ENCODE measurements at regions not wholly inside any gene's neighbourhood (a gene's known extent, or its start where the extent isn't known, plus 50 kb on each side); places are given as distances from the start of the nearest gene placed in this dataset.

- H3K4me3 ChIP-seq (ENCODE audit: insufficient read depth, low read depth, low read length): no peak overlapping the region
- no peaks in the 10 kb centered on the region for H3K27me3 ChIP-seq (ENCODE audit: control insufficient read depth, insufficient read depth, low read length)
- H3K36me3 ChIP-seq (replicated peaks; ENCODE audit: control insufficient read depth, insufficient read depth, low read length): no peaks in the 10 kb centered on the region
- no peak for DNase-seq
Measured at GRCh38 chr2:194252127-194252526, 1404.9 kb upstream of the SLC39A10 start.

DNA sequence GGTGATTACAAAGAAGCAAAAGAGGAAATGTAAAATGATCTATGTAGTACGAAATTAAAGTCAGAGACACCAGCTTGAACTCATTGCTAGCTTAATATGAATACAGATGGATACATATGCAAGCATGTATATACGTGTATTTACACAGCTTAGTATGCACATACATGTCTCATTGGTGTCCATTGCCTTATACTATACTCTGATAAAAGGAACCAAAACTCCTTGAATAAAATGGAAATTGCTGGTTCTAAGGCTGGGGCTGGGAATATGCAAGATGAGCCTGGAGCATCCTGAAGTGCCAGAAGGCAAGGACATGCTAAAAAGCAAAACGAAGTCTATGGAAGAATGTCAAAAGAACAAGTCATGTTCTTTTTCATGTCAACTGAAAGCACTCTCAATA is 1424.4 kb upstream of the SLC39A10 start:
- Histone ChIP-seq H3K4me3 (ENCODE audit: insufficient read depth, low read depth, low read length) (no peak overlapping the region), H3K36me3 (replicated peaks; ENCODE audit: control insufficient read depth, insufficient read depth, low read length) (no peaks in the 10 kb centered on the region), H3K27me3 (ENCODE audit: control insufficient read depth, insufficient read depth, low read length) (no peaks in the 10 kb centered on the region)
- DNase-seq: no peak

GRCh38 chr2:194223218-194223617 is 1433.8 kb upstream of the SLC39A10 start:
- no peak for DNase-seq
- no peak overlapping the region for H3K4me3 ChIP-seq (ENCODE audit: insufficient read depth, low read depth, low read length)

DNA sequence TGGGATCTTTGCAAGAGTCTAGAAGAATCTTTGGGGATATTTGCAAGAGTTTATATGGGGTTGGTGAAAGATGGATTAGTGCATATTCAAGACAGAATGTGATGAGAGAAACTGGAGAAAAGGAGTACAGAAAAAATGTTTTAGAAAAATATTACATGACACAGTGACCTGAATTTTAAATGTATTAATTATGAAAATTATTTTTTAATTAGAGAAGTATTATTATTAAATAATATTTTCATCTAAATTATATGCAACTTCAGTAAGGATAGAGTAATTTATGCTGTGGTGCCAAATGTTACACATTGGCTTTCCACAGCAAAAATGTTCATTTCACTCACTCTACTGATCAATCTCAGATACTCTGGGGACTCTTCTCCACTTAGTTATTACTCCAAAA is 1442.8 kb upstream of the SLC39A10 start:
- no peak for DNase-seq
- no peak overlapping the region for H3K4me3 ChIP-seq (ENCODE audit: insufficient read depth, low read depth, low read length)
- H3K27me3 ChIP-seq (ENCODE audit: control insufficient read depth, insufficient read depth, low read length): no peaks in the 10 kb centered on the region
- H3K36me3 ChIP-seq (replicated peaks; ENCODE audit: control insufficient read depth, insufficient read depth, low read length): no peaks in the 10 kb centered on the region

More at GRCh38 chr2:194223218-194223617, 1433.8 kb upstream of the SLC39A10 start:
- Histone ChIP-seq H3K27me3 (ENCODE audit: control insufficient read depth, insufficient read depth, low read length) (no peaks in the 10 kb centered on the region), H3K36me3 (replicated peaks; ENCODE audit: control insufficient read depth, insufficient read depth, low read length) (no peaks in the 10 kb centered on the region)

DNA sequence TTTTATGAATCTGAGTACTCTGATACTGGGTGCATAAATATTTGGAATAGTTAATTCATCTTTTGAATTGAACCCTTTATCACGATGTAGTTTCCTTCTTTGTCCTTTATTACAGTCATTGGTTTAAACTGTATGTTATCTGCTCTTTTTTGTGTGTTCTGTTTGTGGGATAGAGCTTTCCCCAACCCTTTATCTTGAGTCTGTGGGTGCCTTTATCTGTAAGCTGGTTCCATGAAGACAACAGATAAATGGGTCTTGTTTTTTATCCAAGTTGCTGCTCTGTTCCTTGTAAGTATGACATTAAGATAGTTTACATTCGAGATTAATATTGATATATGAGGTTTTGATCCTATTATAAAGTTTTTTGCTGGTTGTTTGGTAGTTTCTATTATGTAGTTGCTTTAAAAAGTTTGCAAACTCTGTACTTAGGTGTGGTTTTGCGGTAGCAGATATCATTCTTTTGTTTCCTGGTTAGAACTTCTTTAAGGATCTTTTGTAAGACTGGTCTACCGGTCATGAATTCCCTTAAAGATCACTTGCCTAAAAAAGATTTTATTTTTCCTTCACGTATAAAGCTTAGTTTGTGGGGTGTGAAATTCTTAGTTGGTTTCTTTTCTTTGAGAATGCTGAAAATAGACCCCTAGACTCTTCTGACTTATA is 1451.3 kb upstream of the SLC39A10 start:
- no peaks in the 10 kb centered on the region for H3K27me3 ChIP-seq (ENCODE audit: control insufficient read depth, insufficient read depth, low read length)
- no peaks in the 10 kb centered on the region for H3K36me3 ChIP-seq (replicated peaks; ENCODE audit: control insufficient read depth, insufficient read depth, low read length)
- no peak for DNase-seq
- H3K4me3 ChIP-seq (ENCODE audit: insufficient read depth, low read depth, low read length): no peak overlapping the region

GRCh38 chr2:194203898-194204297 is 1453.1 kb upstream of the SLC39A10 start:
- Histone ChIP-seq H3K36me3 (replicated peaks; ENCODE audit: control insufficient read depth, insufficient read depth, low read length) (no peaks in the 10 kb centered on the region), H3K4me3 (ENCODE audit: insufficient read depth, low read depth, low read length) (no peak overlapping the region), H3K27me3 (ENCODE audit: control insufficient read depth, insufficient read depth, low read length) (no peaks in the 10 kb centered on the region)
- no peak for DNase-seq

GRCh38 chr2:194182888-194183287 is 1474.1 kb upstream of the SLC39A10 start:
- Histone ChIP-seq H3K27me3 (ENCODE audit: control insufficient read depth, insufficient read depth, low read length) (no peaks in the 10 kb centered on the region), H3K4me3 (ENCODE audit: insufficient read depth, low read depth, low read length) (no peak overlapping the region), H3K36me3 (replicated peaks; ENCODE audit: control insufficient read depth, insufficient read depth, low read length) (no peaks in the 10 kb centered on the region)
- no peak for DNase-seq

DNA sequence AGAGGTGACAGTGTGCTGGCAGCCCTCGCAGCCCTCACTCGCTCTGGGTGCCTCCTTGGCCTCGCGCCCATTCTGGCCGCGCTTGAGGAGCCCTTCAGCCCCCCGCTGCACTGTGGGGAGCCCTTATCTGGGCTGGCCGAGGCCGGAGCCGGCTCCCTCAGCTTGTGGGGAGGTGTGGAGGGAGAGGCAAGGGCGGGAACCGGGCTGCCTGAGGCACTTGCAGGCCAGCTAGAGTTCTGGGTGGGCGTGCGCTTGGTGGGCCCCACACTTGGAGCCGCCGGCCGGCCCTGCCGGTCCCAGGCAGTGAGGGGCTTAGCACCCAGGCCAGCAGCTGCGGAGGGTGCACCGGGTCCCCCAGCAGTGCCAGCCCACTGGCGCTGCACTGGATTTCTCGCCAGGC is 1480.9 kb upstream of the SLC39A10 start:
- H3K4me3 ChIP-seq (ENCODE audit: insufficient read depth, low read depth, low read length): no peak overlapping the region
- H3K36me3 ChIP-seq (replicated peaks; ENCODE audit: control insufficient read depth, insufficient read depth, low read length): no peaks in the 10 kb centered on the region
- no peak for DNase-seq
- no peaks in the 10 kb centered on the region for H3K27me3 ChIP-seq (ENCODE audit: control insufficient read depth, insufficient read depth, low read length)

DNA sequence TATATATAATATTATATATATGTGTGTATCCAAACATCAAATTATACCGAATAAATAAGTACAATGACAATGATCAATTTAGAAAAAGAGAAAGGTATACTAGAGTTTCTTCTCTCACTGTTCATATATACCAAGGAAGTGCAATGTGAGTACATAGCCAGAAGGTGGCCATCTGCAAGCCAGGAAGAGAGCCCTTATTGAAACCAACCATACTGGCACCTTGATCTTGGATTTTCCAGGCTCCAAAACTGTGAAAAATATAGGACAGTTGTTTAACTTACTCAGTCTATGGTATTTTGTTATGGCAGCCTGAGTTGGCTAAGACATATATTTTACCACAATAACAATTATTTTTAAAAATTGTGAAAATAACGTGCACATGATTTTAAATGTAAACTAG is 1490.2 kb upstream of the SLC39A10 start:
- Histone ChIP-seq H3K36me3 (replicated peaks; ENCODE audit: control insufficient read depth, insufficient read depth, low read length) (no peaks in the 10 kb centered on the region), H3K27me3 (ENCODE audit: control insufficient read depth, insufficient read depth, low read length) (no peaks in the 10 kb centered on the region), H3K4me3 (ENCODE audit: insufficient read depth, low read depth, low read length) (no peak overlapping the region)
- no peak for DNase-seq

DNA sequence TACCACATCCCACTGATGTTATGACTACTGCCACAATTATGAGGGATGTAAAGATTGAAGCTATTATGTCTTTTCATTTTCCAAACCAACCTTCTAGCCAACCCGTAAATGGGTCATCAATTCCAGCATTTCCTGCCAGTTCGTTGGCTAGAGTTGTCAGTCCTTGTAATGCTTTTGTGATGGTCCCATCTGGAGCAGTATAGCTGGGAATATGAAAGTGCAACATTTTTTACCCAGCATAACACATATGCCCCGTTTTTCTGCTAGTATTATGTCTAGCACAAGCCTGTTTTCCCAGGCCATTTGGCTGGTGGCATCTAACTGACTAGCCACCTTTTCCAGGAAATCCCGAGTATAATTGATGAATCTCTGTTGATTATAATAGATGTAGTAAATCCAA is 1501.6 kb upstream of the SLC39A10 start:
- Histone ChIP-seq H3K4me3 (ENCODE audit: insufficient read depth, low read depth, low read length) (no peak overlapping the region), H3K27me3 (ENCODE audit: control insufficient read depth, insufficient read depth, low read length) (no peaks in the 10 kb centered on the region), H3K36me3 (replicated peaks; ENCODE audit: control insufficient read depth, insufficient read depth, low read length) (no peaks in the 10 kb centered on the region)
- no peak for DNase-seq

DNA sequence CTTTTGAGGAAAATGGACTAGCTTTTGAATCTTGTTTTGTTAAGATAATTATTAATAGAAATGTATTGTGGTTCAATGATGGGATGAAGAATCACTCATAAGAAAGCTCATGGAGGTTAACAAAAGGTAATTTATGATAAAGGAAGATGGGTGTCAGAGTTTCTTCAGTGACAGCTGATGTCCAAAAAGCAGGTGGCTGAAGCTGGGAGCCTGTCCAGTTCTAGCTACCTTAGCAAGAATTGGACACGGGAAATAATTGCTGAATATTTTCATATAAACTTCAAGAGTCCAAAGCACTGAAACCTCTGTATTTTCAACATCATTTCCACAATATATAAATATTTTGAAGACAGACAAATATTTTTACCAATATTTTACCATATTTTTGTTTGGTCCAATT is 1505.8 kb upstream of the SLC39A10 start:
- DNase-seq: no peak
- H3K36me3 ChIP-seq (replicated peaks; ENCODE audit: control insufficient read depth, insufficient read depth, low read length): no peaks in the 10 kb centered on the region
- no peak overlapping the region for H3K4me3 ChIP-seq (ENCODE audit: insufficient read depth, low read depth, low read length)
- H3K27me3 ChIP-seq (ENCODE audit: control insufficient read depth, insufficient read depth, low read length): no peaks in the 10 kb centered on the region

DNA sequence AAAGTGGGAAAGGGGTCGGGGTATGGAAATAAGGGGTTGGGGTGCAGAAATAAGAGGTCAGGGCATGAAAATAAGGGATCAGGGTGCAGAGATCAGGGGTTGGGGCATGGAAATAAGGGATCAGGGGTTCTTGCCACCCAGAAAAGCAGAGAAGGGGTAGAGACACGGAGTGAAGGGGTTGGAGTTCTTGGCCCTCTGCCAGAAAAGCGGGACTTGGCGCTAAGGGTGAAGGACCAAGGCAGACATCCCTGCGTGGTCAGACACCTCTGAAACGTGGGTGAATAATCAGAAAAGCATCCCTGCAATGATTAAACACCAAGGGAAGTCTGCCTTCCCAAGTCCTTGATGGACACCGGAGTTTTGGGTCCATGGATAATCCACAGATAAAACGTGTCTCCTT is 1521.6 kb upstream of the SLC39A10 start:
- DNase-seq: no peak
- H3K27me3 ChIP-seq (ENCODE audit: control insufficient read depth, insufficient read depth, low read length): no peaks in the 10 kb centered on the region
- H3K36me3 ChIP-seq (replicated peaks; ENCODE audit: control insufficient read depth, insufficient read depth, low read length): no peaks in the 10 kb centered on the region
- no peak overlapping the region for H3K4me3 ChIP-seq (ENCODE audit: insufficient read depth, low read depth, low read length)

DNA sequence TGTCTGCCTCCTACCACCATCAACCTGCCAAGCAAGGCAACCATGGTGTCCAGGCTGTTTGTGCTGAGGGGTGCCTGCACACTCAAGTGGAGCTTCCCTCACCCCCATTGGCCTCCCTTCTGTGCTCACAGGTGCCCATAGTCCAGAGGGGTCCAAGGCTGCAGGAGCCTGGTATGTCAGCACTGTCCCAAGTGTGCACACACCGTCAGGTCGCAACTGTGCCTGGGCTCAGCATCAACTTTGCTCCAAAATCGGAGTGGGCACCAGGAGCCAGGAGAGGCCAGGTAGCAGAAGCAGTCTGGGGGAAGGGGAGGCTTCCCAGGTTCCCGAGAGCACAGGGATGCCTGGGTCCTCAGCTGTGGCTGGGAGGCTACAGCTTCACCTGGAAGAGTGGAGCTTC is 1528.2 kb upstream of the SLC39A10 start:
- DNase-seq: no peak
- Histone ChIP-seq H3K36me3 (replicated peaks; ENCODE audit: control insufficient read depth, insufficient read depth, low read length) (no peaks in the 10 kb centered on the region), H3K4me3 (ENCODE audit: insufficient read depth, low read depth, low read length) (no peak overlapping the region), H3K27me3 (ENCODE audit: control insufficient read depth, insufficient read depth, low read length) (no peaks in the 10 kb centered on the region)

- H3K36me3 ChIP-seq (replicated peaks; ENCODE audit: control insufficient read depth, insufficient read depth, low read length): no peaks in the 10 kb centered on the region
- no peak for DNase-seq
- H3K27me3 ChIP-seq (ENCODE audit: control insufficient read depth, insufficient read depth, low read length): no peaks in the 10 kb centered on the region
- H3K4me3 ChIP-seq (ENCODE audit: insufficient read depth, low read depth, low read length): no peak overlapping the region
Measured at GRCh38 chr2:194126418-194126817, 1530.6 kb upstream of the SLC39A10 start.

DNA sequence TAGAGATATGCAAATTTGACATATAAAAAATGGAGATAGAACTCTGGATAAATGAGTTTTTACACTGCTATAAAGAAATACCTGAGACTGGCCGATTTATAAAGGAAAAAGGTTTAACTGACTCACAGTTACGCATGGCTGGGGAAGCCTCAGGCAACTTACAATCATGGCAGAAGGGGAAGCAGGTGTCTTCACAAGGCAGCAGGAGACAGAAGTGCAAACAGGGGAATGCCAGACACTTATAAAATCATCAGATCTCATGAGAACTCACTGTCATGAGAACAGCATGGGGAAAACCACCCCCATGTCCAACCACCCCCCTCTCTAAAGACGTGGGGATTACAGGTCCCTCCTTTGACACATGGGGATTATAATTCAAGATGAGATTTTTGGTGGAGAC is 1540.2 kb upstream of the SLC39A10 start:
- H3K27me3 ChIP-seq (ENCODE audit: control insufficient read depth, insufficient read depth, low read length): no peaks in the 10 kb centered on the region
- H3K36me3 ChIP-seq (replicated peaks; ENCODE audit: control insufficient read depth, insufficient read depth, low read length): no peaks in the 10 kb centered on the region
- H3K4me3 ChIP-seq (ENCODE audit: insufficient read depth, low read depth, low read length): no peak overlapping the region
- no peak for DNase-seq

DNA sequence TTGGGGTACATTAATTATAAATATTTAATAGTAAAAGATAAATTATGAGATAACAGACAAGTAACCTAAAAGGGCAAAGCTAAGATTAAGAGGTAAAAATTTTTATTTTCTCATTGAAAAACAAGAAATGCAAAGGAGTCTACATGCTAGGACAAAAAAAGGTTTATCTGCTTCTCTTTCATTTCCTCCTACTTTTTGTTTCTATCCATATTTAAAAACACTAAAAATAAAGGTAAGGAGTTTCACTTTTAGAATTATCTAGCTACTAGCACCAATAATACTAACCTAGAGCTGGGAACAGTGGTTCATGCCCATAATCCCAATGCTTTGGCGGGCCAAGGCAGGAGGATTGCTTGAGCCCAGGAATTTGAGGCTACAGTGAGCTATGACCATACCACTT is 1551.7 kb upstream of the SLC39A10 start:
- Histone ChIP-seq H3K27me3 (ENCODE audit: control insufficient read depth, insufficient read depth, low read length) (no peaks in the 10 kb centered on the region), H3K36me3 (replicated peaks; ENCODE audit: control insufficient read depth, insufficient read depth, low read length) (no peaks in the 10 kb centered on the region), H3K4me3 (ENCODE audit: insufficient read depth, low read depth, low read length) (no peak overlapping the region)
- DNase-seq: no peak
